ENCODE measurements at regions not wholly inside any gene's neighbourhood (a gene's known extent, or its start where the extent isn't known, plus 50 kb on each side); places are given as distances from the start of the nearest gene placed in this dataset.

DNA sequence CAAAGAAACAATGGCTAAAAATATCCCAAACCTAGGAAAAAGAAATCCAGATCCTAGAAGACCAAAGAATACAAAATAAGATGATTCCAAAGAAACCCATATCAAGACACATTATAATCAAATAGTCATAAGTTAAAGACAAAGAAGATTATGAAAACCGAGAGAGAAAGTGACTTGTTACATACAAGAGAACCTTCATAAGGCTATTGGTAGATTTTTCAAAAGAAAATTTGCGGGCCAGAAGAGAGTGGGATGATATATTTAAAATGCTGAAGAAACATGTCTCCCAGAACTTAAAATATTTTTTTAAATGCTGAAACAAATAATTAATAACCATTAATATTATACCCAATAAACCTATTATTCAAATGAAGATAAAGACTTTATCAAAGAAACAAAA, 687.3 kb downstream of the TLE4 start:
- Histone ChIP-seq H3T11ph (ENCODE audit: low read length) (no peak overlapping the region), H3K27ac (ENCODE audit: insufficient read length, low read depth, low read length) (no peak overlapping the region), H2AFZ (ENCODE audit: low read length) (no peak overlapping the region), H3K79me1 (ENCODE audit: insufficient read depth, low read depth, low read length, poor library complexity, severe bottlenecking) (no peaks in the 10 kb centered on the region), H3K9ac (ENCODE audit: extremely low read depth, insufficient read length, low read length) (no peak overlapping the region), H4K91ac (ENCODE audit: insufficient read length, low read depth, low read length) (no peak overlapping the region), H3K18ac (ENCODE audit: insufficient read length, low read depth, low read length) (no peak overlapping the region), H3K23me2 (ENCODE audit: insufficient read length, low read depth, low read length, poor library complexity, severe bottlenecking) (no peaks in the 10 kb centered on the region), H3K23ac (ENCODE audit: insufficient read length, low read depth, low read length) (no peak overlapping the region), H4K5ac (ENCODE audit: insufficient read length, low read depth, low read length) (no peak overlapping the region), H2BK12ac (ENCODE audit: insufficient read length, low read depth, low read length) (no peak overlapping the region), H2BK20ac (ENCODE audit: low read depth, low read length, poor library complexity, severe bottlenecking) (no peak overlapping the region), H3K4me2 (ENCODE audit: insufficient read depth, insufficient read length, low read length) (no peak overlapping the region), H4K20me1 (ENCODE audit: control insufficient read depth, insufficient read depth, insufficient read length) (no peaks in the 10 kb centered on the region), H3K56ac (ENCODE audit: insufficient read length, low read depth, low read length) (no peak overlapping the region), H4K8ac (replicated peaks; ENCODE audit: insufficient read length, low read depth, low read length) (no peak overlapping the region), H2BK5ac (ENCODE audit: insufficient read length, low read length) (no peak overlapping the region), H3K9me3 (ENCODE audit: control insufficient read depth, low read depth, low read length) (no peaks in the 10 kb centered on the region), H3K4me1 (ENCODE audit: insufficient read depth, low read length) (no peaks in the 10 kb centered on the region), H2BK120ac (ENCODE audit: low read depth, low read length, poor library complexity, severe bottlenecking) (no peak overlapping the region), H3K27me3 (ENCODE audit: insufficient read depth, low read length) (no peaks in the 10 kb centered on the region), H3K79me2 (ENCODE audit: insufficient read depth, low read length) (no peaks in the 10 kb centered on the region), H3K14ac (ENCODE audit: insufficient read depth, low read length) (no peak overlapping the region), H3K4ac (ENCODE audit: low read depth, low read length) (no peak overlapping the region), H2AK5ac (ENCODE audit: insufficient read length, low read length) (no peak overlapping the region), H2BK15ac (ENCODE audit: low read depth, low read length) (no peak overlapping the region)
- Mint-ChIP-seq H3K4me1 (no peaks in the 10 kb centered on the region), H3K27ac (no peak overlapping the region), H3K4me3 (no peak overlapping the region), H3K9me3 (peaks cover 29 to 31% of the 10 kb centered on the region in 2 experiments), H3K36me3 (ENCODE audit: insufficient read depth in 1 of 3, low read depth in 3 of 3) (peaks cover 6 to 14% (median 8%) of the 10 kb centered on the region in 3 experiments; a peak in 5 of 7 replicates), H3K27me3 (ENCODE audit: low read depth) (0 out of 2 replicates have a peak, but pooled peaks cover 1% of the 10 kb centered on the region)
- TF ChIP-seq, protein P1, sequence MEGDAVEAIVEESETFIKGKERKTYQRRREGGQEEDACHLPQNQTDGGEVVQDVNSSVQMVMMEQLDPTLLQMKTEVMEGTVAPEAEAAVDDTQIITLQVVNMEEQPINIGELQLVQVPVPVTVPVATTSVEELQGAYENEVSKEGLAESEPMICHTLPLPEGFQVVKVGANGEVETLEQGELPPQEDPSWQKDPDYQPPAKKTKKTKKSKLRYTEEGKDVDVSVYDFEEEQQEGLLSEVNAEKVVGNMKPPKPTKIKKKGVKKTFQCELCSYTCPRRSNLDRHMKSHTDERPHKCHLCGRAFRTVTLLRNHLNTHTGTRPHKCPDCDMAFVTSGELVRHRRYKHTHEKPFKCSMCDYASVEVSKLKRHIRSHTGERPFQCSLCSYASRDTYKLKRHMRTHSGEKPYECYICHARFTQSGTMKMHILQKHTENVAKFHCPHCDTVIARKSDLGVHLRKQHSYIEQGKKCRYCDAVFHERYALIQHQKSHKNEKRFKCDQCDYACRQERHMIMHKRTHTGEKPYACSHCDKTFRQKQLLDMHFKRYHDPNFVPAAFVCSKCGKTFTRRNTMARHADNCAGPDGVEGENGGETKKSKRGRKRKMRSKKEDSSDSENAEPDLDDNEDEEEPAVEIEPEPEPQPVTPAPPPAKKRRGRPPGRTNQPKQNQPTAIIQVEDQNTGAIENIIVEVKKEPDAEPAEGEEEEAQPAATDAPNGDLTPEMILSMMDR (conservative IDR thresholded peaks at IDR 0.05): no peak
- DNase-seq: no peak
- no CpG with 5 or more reads among the region's 2 CpGs for WGBS (ENCODE audit: extremely low coverage, insufficient read length, low lambda C conversion rate)

Measured in H9 (cell line).